Activated naive CD4-positive, alpha-beta T cell treated with anti-CD3 and anti-CD28 coated beads for 36 hours (primary cell): ENCODE measurements at regions not wholly inside any gene's neighbourhood (a gene's known extent, or its start where the extent isn't known, plus 50 kb on each side); places are given as distances from the start of the nearest gene placed in this dataset.
A peak's percentile ranks its signal among the peaks of the same experiment; 100 is the strongest.

Experiments
- CTCF ChIA-PET: fragments of 350-600 bp; sonication (Branson Sonifier 250); formaldehyde crosslinking; loops from one replicate; lab custom pipeline; 2021; ENCODE audit warnings: antibody characterized with exemption; lab: Charles Lee
- DNase-seq: peaks from one replicate; pipeline ENCODE4 v3.0.0-alpha.2; 2020
- H3K27ac Mint-ChIP-seq: one replicate; pipeline ENCODE4 v1.8.0; 2021; ENCODE audit warnings: mild to moderate bottlenecking, mixed read lengths
- H3K27me3 Mint-ChIP-seq: one replicate; pipeline ENCODE4 v1.8.0; 2021; ENCODE audit warnings: low read depth, mixed read lengths
- H3K36me3 Mint-ChIP-seq: one replicate; pipeline ENCODE4 v1.8.0; 2021; ENCODE audit warnings: low read depth, mixed read lengths
- H3K4me1 Mint-ChIP-seq: one replicate; pipeline ENCODE4 v1.8.0; 2021; ENCODE audit warnings: low read depth, mixed read lengths
- H3K4me3 Mint-ChIP-seq: one replicate; pipeline ENCODE4 v1.8.0; 2021; ENCODE audit warnings: mild to moderate bottlenecking, moderate library complexity, mixed read lengths
- H3K9me3 Mint-ChIP-seq: one replicate; pipeline ENCODE4 v1.8.0; 2021; ENCODE audit warnings: mixed read lengths
- intact Hi-C: fragments of 100-400 bp; cut with micrococcal nuclease; formaldehyde crosslinking; loops from one replicate; pipeline ENCODE4 v1.15.1; 2023

GRCh38 chr15:31442226-31442625 is 115.6 kb downstream of the KLF13 start:
- intact Hi-C loops = no loop called here
- Mint-ChIP-seq H3K27ac (no peak overlapping the region), H3K4me3 (peak overlapping the region; percentile 43), H3K36me3 (no peaks in the 10 kb centered on the region), H3K9me3 (no peaks in the 10 kb centered on the region), H3K4me1 (peaks cover 36% of the 10 kb centered on the region), H3K27me3 (no peaks in the 10 kb centered on the region)
- DNase-seq = no peak
- CTCF ChIA-PET = interaction anchor here (1.1 to 10.5 kb wide), 4 partner anchors 10 to 79 kb away, joined by 3 to 348 read pairs (median 84); no protein-coding TSS in a partner anchor

GRCh38 chr15:31442699-31443111 is 116.1 kb downstream of the KLF13 start:
- Mint-ChIP-seq H3K36me3 (no peaks in the 10 kb centered on the region), H3K9me3 (no peaks in the 10 kb centered on the region), H3K27me3 (no peaks in the 10 kb centered on the region), H3K4me1 (peaks cover 32% of the 10 kb centered on the region), H3K27ac (no peak overlapping the region), H3K4me3 (no peak overlapping the region)
- intact Hi-C loops = no loop called here
- CTCF ChIA-PET = interaction anchor here (1.5 to 2.3 kb wide), 2 partner anchors 9 to 45 kb away, joined by 3 to 9 read pairs; no protein-coding TSS in a partner anchor
- peak; percentile 36 for DNase-seq

- Mint-ChIP-seq H3K27me3 (no peaks in the 10 kb centered on the region), H3K4me1 (peaks cover 26% of the 10 kb centered on the region), H3K9me3 (no peaks in the 10 kb centered on the region), H3K4me3 (no peak overlapping the region), H3K36me3 (no peaks in the 10 kb centered on the region), H3K27ac (no peak overlapping the region)
- CTCF ChIA-PET = interaction anchor here (2.3 kb wide), 1 partner anchor 43 kb away, joined by 9 read pairs; no protein-coding TSS in a partner anchor
- no peak for DNase-seq
- intact Hi-C loops = no loop called here
Measured at GRCh38 chr15:31444844-31445243, 118.2 kb downstream of the KLF13 start.

- CTCF ChIA-PET = interaction anchor here (1.0 kb wide), 1 partner anchor 42 kb away, joined by 3 read pairs; no protein-coding TSS in a partner anchor
- no peak overlapping the region for H3K4me3 Mint-ChIP-seq
Measured at GRCh38 chr15:31446546-31446945, 119.9 kb downstream of the KLF13 start.

GRCh38 chr15:31447931-31448634 is 121.4 kb downstream of the KLF13 start:
- no peak for DNase-seq
- H3K9me3 Mint-ChIP-seq = peaks cover 2% of the 10 kb centered on the region
- H3K4me1 Mint-ChIP-seq = peaks cover 12% of the 10 kb centered on the region
- H3K27ac Mint-ChIP-seq = no peak overlapping the region
- no peaks in the 10 kb centered on the region for H3K27me3 Mint-ChIP-seq
- CTCF ChIA-PET = interaction anchor here (0.8 to 1.2 kb wide), 5 partner anchors 8 to 40 kb away, joined by 4 to 8 read pairs (median 5); no protein-coding TSS in a partner anchor
- intact Hi-C loops = no loop called here
- H3K36me3 Mint-ChIP-seq = no peaks in the 10 kb centered on the region
- no peak overlapping the region for H3K4me3 Mint-ChIP-seq

More at GRCh38 chr15:31446546-31446945, 119.9 kb downstream of the KLF13 start:
- no peak for DNase-seq
- Mint-ChIP-seq H3K27ac (no peak overlapping the region), H3K4me1 (peaks cover 22% of the 10 kb centered on the region), H3K36me3 (no peaks in the 10 kb centered on the region), H3K9me3 (peaks cover 2% of the 10 kb centered on the region), H3K27me3 (no peaks in the 10 kb centered on the region)
- intact Hi-C loops = no loop called here

GRCh38 chr15:31448635-31448979 is 122.0 kb downstream of the KLF13 start:
- Mint-ChIP-seq H3K36me3 (no peaks in the 10 kb centered on the region), H3K27me3 (no peaks in the 10 kb centered on the region), H3K4me3 (no peak overlapping the region), H3K9me3 (peaks cover 2% of the 10 kb centered on the region), H3K4me1 (peaks cover 12% of the 10 kb centered on the region), H3K27ac (no peak overlapping the region)
- CTCF ChIA-PET = interaction anchor here (0.8 to 1.2 kb wide), 5 partner anchors 9 to 40 kb away, joined by 4 to 8 read pairs (median 5); no protein-coding TSS in a partner anchor
- DNase-seq = no peak
- intact Hi-C loops = no loop called here

GRCh38 chr15:31452595-31453557 is 126.2 kb downstream of the KLF13 start:
- peaks cover 8% of the 10 kb centered on the region for H3K9me3 Mint-ChIP-seq
- no peaks in the 10 kb centered on the region for H3K27me3 Mint-ChIP-seq
- H3K36me3 Mint-ChIP-seq = peaks cover 2% of the 10 kb centered on the region
- no peak overlapping the region for H3K4me3 Mint-ChIP-seq
- H3K4me1 Mint-ChIP-seq = peaks cover 15% of the 10 kb centered on the region
- CTCF ChIA-PET = interaction anchor here (0.7 to 1.0 kb wide), 2 partner anchors 13 to 35 kb away, joined by 3 read pairs; no protein-coding TSS in a partner anchor
- DNase-seq = no peak
- no peak overlapping the region for H3K27ac Mint-ChIP-seq
- intact Hi-C loops = no loop called here

- no peak overlapping the region for H3K4me3 Mint-ChIP-seq
- no peak for DNase-seq
- no peak overlapping the region for H3K27ac Mint-ChIP-seq
- H3K9me3 Mint-ChIP-seq = peaks cover 8% of the 10 kb centered on the region
- H3K4me1 Mint-ChIP-seq = peaks cover 16% of the 10 kb centered on the region
- H3K36me3 Mint-ChIP-seq = peaks cover 2% of the 10 kb centered on the region
- intact Hi-C loops = no loop called here
- H3K27me3 Mint-ChIP-seq = no peaks in the 10 kb centered on the region
- CTCF ChIA-PET = interaction anchor here (2.7 to 3.1 kb wide), 2 partner anchors 15 to 36 kb away, joined by 16 to 27 read pairs; no protein-coding TSS in a partner anchor
Measured at GRCh38 chr15:31453558-31454318, 127.1 kb downstream of the KLF13 start.

GRCh38 chr15:31455499-31455898 is 128.9 kb downstream of the KLF13 start:
- Mint-ChIP-seq H3K36me3 (peaks cover 2% of the 10 kb centered on the region), H3K4me3 (no peak overlapping the region), H3K27me3 (no peaks in the 10 kb centered on the region), H3K4me1 (peaks cover 29% of the 10 kb centered on the region), H3K27ac (no peak overlapping the region), H3K9me3 (peaks cover 8% of the 10 kb centered on the region)
- no peak for DNase-seq
- intact Hi-C loops = no loop called here
- CTCF ChIA-PET = interaction anchor here (0.9 to 3.1 kb wide), 7 partner anchors 17 to 90 kb away, joined by 3 to 27 read pairs (median 7); no protein-coding TSS in a partner anchor

- CTCF ChIA-PET = interaction anchor here (2.4 to 3.1 kb wide), 4 partner anchors 17 to 33 kb away, joined by 5 to 27 read pairs (median 14); no protein-coding TSS in a partner anchor
- intact Hi-C loops = no loop called here
- Mint-ChIP-seq H3K4me3 (no peak overlapping the region), H3K27ac (no peak overlapping the region), H3K4me1 (peaks cover 37% of the 10 kb centered on the region), H3K27me3 (no peaks in the 10 kb centered on the region), H3K9me3 (peaks cover 5% of the 10 kb centered on the region), H3K36me3 (peaks cover 2% of the 10 kb centered on the region)
- no peak for DNase-seq
Measured at GRCh38 chr15:31456354-31457060, 129.9 kb downstream of the KLF13 start.

GRCh38 chr15:31457161-31457560 is 130.5 kb downstream of the KLF13 start:
- Mint-ChIP-seq H3K9me3 (peaks cover 5% of the 10 kb centered on the region), H3K27ac (no peak overlapping the region), H3K36me3 (peaks cover 2% of the 10 kb centered on the region), H3K4me3 (no peak overlapping the region), H3K27me3 (no peaks in the 10 kb centered on the region), H3K4me1 (peaks cover 37% of the 10 kb centered on the region)
- intact Hi-C loops = no loop called here
- no peak for DNase-seq
- CTCF ChIA-PET = interaction anchor here (3.1 to 3.4 kb wide), 2 partner anchors 19 to 32 kb away, joined by 27 to 28 read pairs; no protein-coding TSS in a partner anchor
